H9 (cell line): ENCODE measurements at regions not wholly inside any gene's neighbourhood (a gene's known extent, or its start where the extent isn't known, plus 50 kb on each side); places are given as distances from the start of the nearest gene placed in this dataset.

Experiments used
- DNase-seq: peaks from one replicate; pipeline ENCODE4 v3.0.0-alpha.2; 2017
- H2AFZ ChIP-seq: one replicate; pipeline ENCODE4 v1.6.1; 2013; ENCODE audit warnings: mild to moderate bottlenecking, low read length, control low read depth, moderate library complexity
- H2AK5ac ChIP-seq: 2 replicates; pipeline ENCODE4 v1.6.1; 2013; ENCODE audit warnings: low read length, control low read depth, mixed read lengths; ENCODE audit not compliant: insufficient read length
- H2BK120ac ChIP-seq: one replicate; pipeline ENCODE4 v1.6.1; 2013; ENCODE audit warnings: low read depth, mild to moderate bottlenecking, low read length, control low read depth, inconsistent platforms; ENCODE audit not compliant: poor library complexity, severe bottlenecking
- H2BK12ac ChIP-seq: 2 replicates; pipeline ENCODE4 v1.6.1; 2013; ENCODE audit warnings: low read length, control low read depth, mixed read lengths, low read depth; ENCODE audit not compliant: insufficient read length
- H2BK15ac ChIP-seq: 2 replicates; pipeline ENCODE4 v1.6.1; 2013; ENCODE audit warnings: low read depth, low read length, control low read depth
- H2BK20ac ChIP-seq: one replicate; pipeline ENCODE4 v1.6.1; 2013; ENCODE audit warnings: low read depth, mild to moderate bottlenecking, low read length, control low read depth, inconsistent platforms; ENCODE audit not compliant: poor library complexity, severe bottlenecking
- H2BK5ac ChIP-seq: 2 replicates; pipeline ENCODE4 v1.6.1; 2013; ENCODE audit warnings: low read length, control low read depth, mixed read lengths; ENCODE audit not compliant: insufficient read length
- H3K14ac ChIP-seq: 2 replicates; pipeline ENCODE4 v1.6.1; 2013; ENCODE audit warnings: low read length, control low read depth; ENCODE audit not compliant: insufficient read depth
- H3K18ac ChIP-seq: 2 replicates; pipeline ENCODE4 v1.6.1; 2013; ENCODE audit warnings: low read depth, mild to moderate bottlenecking, mixed read lengths, low read length, control low read depth; ENCODE audit not compliant: insufficient read length
- H3K23ac ChIP-seq: 2 replicates; pipeline ENCODE4 v1.6.1; 2013; ENCODE audit warnings: low read length, control low read depth, mixed read lengths, low read depth; ENCODE audit not compliant: insufficient read length
- H3K23me2 ChIP-seq: 2 replicates; pipeline ENCODE4 v1.6.1; 2013; ENCODE audit warnings: low read depth, mild to moderate bottlenecking, mixed read lengths, low read length, control low read depth; ENCODE audit not compliant: insufficient read length, poor library complexity, severe bottlenecking
- H3K27ac ChIP-seq: 2 replicates; pipeline ENCODE4 v1.5.1; 2013; ENCODE audit warnings: low read length, control low read depth, mixed read lengths, low read depth; ENCODE audit not compliant: insufficient read length
- H3K27me3 ChIP-seq: 2 replicates; pipeline ENCODE4 v1.6.1; 2013; ENCODE audit warnings: low read length, control low read depth, inconsistent platforms; ENCODE audit not compliant: insufficient read depth
- H3K4ac ChIP-seq: 2 replicates; pipeline ENCODE4 v1.6.1; 2013; ENCODE audit warnings: low read depth, mild to moderate bottlenecking, control low read depth, inconsistent platforms, low read length, moderate library complexity
- H3K4me1 ChIP-seq: 2 replicates; pipeline ENCODE4 v1.6.1; 2013; ENCODE audit warnings: low read length, control low read depth, inconsistent platforms; ENCODE audit not compliant: insufficient read depth
- H3K4me2 ChIP-seq: 2 replicates; pipeline ENCODE4 v1.6.1; 2013; ENCODE audit warnings: low read length, control low read depth, mixed read lengths; ENCODE audit not compliant: insufficient read length, insufficient read depth
- H3K56ac ChIP-seq: 2 replicates; pipeline ENCODE4 v1.6.1; 2013; ENCODE audit warnings: low read depth, mild to moderate bottlenecking, mixed read lengths, low read length, control low read depth; ENCODE audit not compliant: insufficient read length
- H3K79me1 ChIP-seq: 2 replicates; pipeline ENCODE4 v1.6.1; 2013; ENCODE audit warnings: low read depth, mild to moderate bottlenecking, moderate library complexity, low read length, control low read depth, inconsistent platforms; ENCODE audit not compliant: insufficient read depth, poor library complexity, severe bottlenecking
- H3K79me2 ChIP-seq: 2 replicates; pipeline ENCODE4 v1.6.1; 2013; ENCODE audit warnings: low read length, control low read depth, inconsistent platforms; ENCODE audit not compliant: insufficient read depth
- H3K9ac ChIP-seq: 2 replicates; pipeline ENCODE4 v1.6.1; 2013; ENCODE audit warnings: low read length, control low read depth, mixed read lengths; ENCODE audit not compliant: insufficient read length; ENCODE audit errors: extremely low read depth
- H3K9me3 ChIP-seq: one replicate; pipeline ENCODE4 v1.6.1; 2013; ENCODE audit warnings: low read depth, low read length, inconsistent platforms; ENCODE audit not compliant: control insufficient read depth
- H3T11ph ChIP-seq: one replicate; pipeline ENCODE4 v1.6.1; 2013; ENCODE audit warnings: mild to moderate bottlenecking, low read length, control low read depth, inconsistent platforms
- H4K20me1 ChIP-seq: one replicate; pipeline ENCODE4 v1.6.1; 2013; ENCODE audit not compliant: control insufficient read depth, insufficient read length, insufficient read depth
- H4K5ac ChIP-seq: 2 replicates; pipeline ENCODE4 v1.6.1; 2013; ENCODE audit warnings: low read depth, mild to moderate bottlenecking, mixed read lengths, low read length, control low read depth; ENCODE audit not compliant: insufficient read length
- H4K8ac ChIP-seq: replicated peaks from 2 replicates; pipeline ENCODE4 v1.6.1; 2013; ENCODE audit warnings: low read length, control low read depth, mixed read lengths, low read depth; ENCODE audit not compliant: insufficient read length
- H4K91ac ChIP-seq: 2 replicates; pipeline ENCODE4 v1.6.1; 2013; ENCODE audit warnings: low read depth, mild to moderate bottlenecking, moderate library complexity, mixed read lengths, low read length, control low read depth; ENCODE audit not compliant: insufficient read length
- H3K27ac Mint-ChIP-seq, 3 experiments: 2 replicates in 2 of 3; 3 replicates in 1 of 3; pipeline ENCODE4 v1.8.0; 2020 to 2021; ENCODE audit warnings: mixed read lengths in 3 of 3, mild to moderate bottlenecking in 1 of 3, moderate library complexity in 1 of 3
- H3K27me3 Mint-ChIP-seq: 2 replicates; pipeline ENCODE4 v1.8.0; 2021; ENCODE audit warnings: low read depth, mild to moderate bottlenecking, moderate library complexity, mixed read lengths
- H3K36me3 Mint-ChIP-seq, 3 experiments: 2 replicates in 2 of 3; 3 replicates in 1 of 3; pipeline ENCODE4 v1.8.0; 2020 to 2021; ENCODE audit warnings: low read depth in 3 of 3, mixed read lengths in 3 of 3; ENCODE audit not compliant: insufficient read depth in 1 of 3
- H3K4me1 Mint-ChIP-seq, 2 experiments: 2 replicates each; pipeline ENCODE4 v1.8.0; 2020; ENCODE audit warnings: mixed read lengths in 2 of 2
- H3K4me3 Mint-ChIP-seq, 2 experiments: 2 replicates in 1 of 2; 3 replicates in 1 of 2; pipeline ENCODE4 v1.8.0; 2020 to 2021; ENCODE audit warnings: mild to moderate bottlenecking in 2 of 2, mixed read lengths in 2 of 2, moderate library complexity in 1 of 2
- H3K9me3 Mint-ChIP-seq, 2 experiments: 2 replicates in 1 of 2; 3 replicates in 1 of 2; pipeline ENCODE4 v1.8.0; 2020; ENCODE audit warnings: mild to moderate bottlenecking in 2 of 2, mixed read lengths in 2 of 2, moderate library complexity in 1 of 2
- WGBS: extraction: QIAGEN DNeasy Blood & Tissue Kit; methylation state at CpG from one replicate; pipeline ENCODE4 v1.1.7; 2013; ENCODE audit warnings: missing lambda C conversion rate, low lambda C conversion rate, mixed read lengths; ENCODE audit not compliant: insufficient read length; ENCODE audit errors: extremely low coverage; 5-methylcytosine and 5-hydroxymethylcytosine counted together
- TF ChIP-seq, protein P1 (sequence below): fragments of 200-600 bp; sonication (generic); conservative IDR thresholded peaks from 3 replicates; pipeline ENCODE4 v1.8.0; 2021; ENCODE audit warnings: antibody characterized with exemption, mild to moderate bottlenecking

DNA sequence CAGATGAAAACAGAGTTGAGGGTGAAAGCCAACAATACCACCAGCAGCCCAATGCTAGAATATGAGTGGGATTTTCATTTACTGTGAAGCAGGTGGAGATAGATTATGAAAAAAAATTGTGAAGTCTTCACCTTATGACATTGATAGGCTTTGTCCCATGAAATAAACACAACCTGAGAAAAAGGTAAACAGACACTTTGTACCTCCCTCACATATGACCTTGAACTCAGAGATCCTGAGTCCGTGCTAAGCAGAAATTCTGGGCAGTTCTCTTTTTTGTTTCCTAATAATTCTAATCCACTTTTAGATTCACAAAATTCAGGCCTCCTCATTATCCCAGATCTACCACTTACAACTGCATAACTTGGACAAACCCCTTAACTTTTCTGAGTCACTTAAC is 127.3 kb upstream of the RORB start:
- H2AFZ ChIP-seq: no peak overlapping the region
- no peak overlapping the region for H2BK20ac ChIP-seq
- H3K4ac ChIP-seq: no peak overlapping the region
- no peak overlapping the region for H4K5ac ChIP-seq
- H3K27ac ChIP-seq: no peak overlapping the region
- Mint-ChIP-seq H3K4me1 (peaks cover 21 to 22% of the 10 kb centered on the region in 2 experiments), H3K27me3 (no peaks in the 10 kb centered on the region), H3K27ac (no peak overlapping the region), H3K9me3 (peaks cover 3 to 4% of the 10 kb centered on the region in 2 experiments; a peak in 3 of 5 replicates), H3K36me3 (peaks cover 0 to 5% (median 0%) of the 10 kb centered on the region in 3 experiments; a peak in 1 of 7 replicates), H3K4me3 (no peak overlapping the region)
- H3K9ac ChIP-seq: no peak overlapping the region
- no peak for DNase-seq
- H3K9me3 ChIP-seq: no peaks in the 10 kb centered on the region
- H3K18ac ChIP-seq: no peak overlapping the region
- no peak overlapping the region for H2BK5ac ChIP-seq
- H3K27me3 ChIP-seq: no peaks in the 10 kb centered on the region
- no peak overlapping the region for H3K56ac ChIP-seq
- no peak overlapping the region for H3K4me2 ChIP-seq
- H2BK15ac ChIP-seq: no peak overlapping the region
- no peak overlapping the region for H2BK120ac ChIP-seq
- TF ChIP-seq, protein P1, sequence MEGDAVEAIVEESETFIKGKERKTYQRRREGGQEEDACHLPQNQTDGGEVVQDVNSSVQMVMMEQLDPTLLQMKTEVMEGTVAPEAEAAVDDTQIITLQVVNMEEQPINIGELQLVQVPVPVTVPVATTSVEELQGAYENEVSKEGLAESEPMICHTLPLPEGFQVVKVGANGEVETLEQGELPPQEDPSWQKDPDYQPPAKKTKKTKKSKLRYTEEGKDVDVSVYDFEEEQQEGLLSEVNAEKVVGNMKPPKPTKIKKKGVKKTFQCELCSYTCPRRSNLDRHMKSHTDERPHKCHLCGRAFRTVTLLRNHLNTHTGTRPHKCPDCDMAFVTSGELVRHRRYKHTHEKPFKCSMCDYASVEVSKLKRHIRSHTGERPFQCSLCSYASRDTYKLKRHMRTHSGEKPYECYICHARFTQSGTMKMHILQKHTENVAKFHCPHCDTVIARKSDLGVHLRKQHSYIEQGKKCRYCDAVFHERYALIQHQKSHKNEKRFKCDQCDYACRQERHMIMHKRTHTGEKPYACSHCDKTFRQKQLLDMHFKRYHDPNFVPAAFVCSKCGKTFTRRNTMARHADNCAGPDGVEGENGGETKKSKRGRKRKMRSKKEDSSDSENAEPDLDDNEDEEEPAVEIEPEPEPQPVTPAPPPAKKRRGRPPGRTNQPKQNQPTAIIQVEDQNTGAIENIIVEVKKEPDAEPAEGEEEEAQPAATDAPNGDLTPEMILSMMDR: no peak
- peaks cover 5% of the 10 kb centered on the region; the same call in 1 of the 2 replicates for H3K4me1 ChIP-seq
- no peak overlapping the region for H3K23ac ChIP-seq
- H4K20me1 ChIP-seq: no peaks in the 10 kb centered on the region
- H3K14ac ChIP-seq: no peak overlapping the region
- no peak overlapping the region for H2BK12ac ChIP-seq
- no peaks in the 10 kb centered on the region for H3K79me2 ChIP-seq
- H3T11ph ChIP-seq: no peak overlapping the region
- no peak overlapping the region for H4K91ac ChIP-seq
- H4K8ac ChIP-seq: no peak overlapping the region
- H2AK5ac ChIP-seq: no peak overlapping the region
- WGBS: no CpG with 5 or more reads among the region's 1 CpG
- no peaks in the 10 kb centered on the region for H3K79me1 ChIP-seq
- H3K23me2 ChIP-seq: no peaks in the 10 kb centered on the region
